HCT116 (cell line): ENCODE measurements at regions not wholly inside any gene's neighbourhood (a gene's known extent, or its start where the extent isn't known, plus 50 kb on each side); places are given as distances from the start of the nearest gene placed in this dataset.

Source experiments
- ELF1 ChIP-seq: IDR thresholded peaks from 2 replicates; pipeline ENCODE4 v1.6.1; 2012; ENCODE audit warnings: low read depth, borderline replicate concordance
- EZH2 ChIP-seq: fragments of 200-600 bp; sonication (generic); IDR thresholded peaks from 2 replicates; pipeline ENCODE4 v1.6.1; 2017; ENCODE audit warnings: antibody characterized with exemption, mixed run types
- FOSL1 ChIP-seq: IDR thresholded peaks from 2 replicates; pipeline ENCODE4 v1.6.1; 2012; ENCODE audit warnings: low read depth
- POLR2A ChIP-seq: IDR thresholded peaks from 2 replicates; pipeline ENCODE4 v1.7.0; 2011; ENCODE audit warnings: borderline replicate concordance; ENCODE audit not compliant: insufficient read depth, insufficient read length; ENCODE audit errors: extremely low read depth
- POLR2AphosphoS5 ChIP-seq: IDR thresholded peaks from 2 replicates; pipeline ENCODE4 v1.6.1; 2011; ENCODE audit warnings: mild to moderate bottlenecking, low read depth, low read length, moderate library complexity
- RAD21 ChIP-seq: IDR thresholded peaks from 2 replicates; pipeline ENCODE4 v1.6.1; 2012; ENCODE audit warnings: low read depth, mild to moderate bottlenecking
- SIN3A ChIP-seq: IDR thresholded peaks from 2 replicates; pipeline ENCODE4 v1.6.1; 2012; ENCODE audit warnings: low read depth
- SRF ChIP-seq: IDR thresholded peaks from 2 replicates; pipeline ENCODE4 v1.6.1; 2012; ENCODE audit warnings: low read depth
- YY1 ChIP-seq: IDR thresholded peaks from 2 replicates; pipeline ENCODE4 v1.6.1; 2011; ENCODE audit warnings: low read length, low read depth, moderate library complexity, mild to moderate bottlenecking; ENCODE audit not compliant: insufficient replicate concordance; ENCODE audit errors: extremely low read depth
- ZNF274 ChIP-seq: fragments of 200-500 bp; sonication (Bioruptor generic); IDR thresholded peaks from 2 replicates; pipeline ENCODE4 v1.6.1; 2014; ENCODE audit warnings: mild to moderate bottlenecking, low read depth, low read length, inconsistent platforms
- TF ChIP-seq, protein P1 (sequence below), 3 experiments: fragments of 200-600 bp in 1 of 3; sonication (generic) in 1 of 3; IDR thresholded peaks in 2 of 3; conservative IDR thresholded peaks in 1 of 3; 2 replicates each; pipeline ENCODE4 v1.5.1; 2012 to 2017; ENCODE audit warnings: low read depth in 2 of 3, low read length in 2 of 3, antibody characterized with exemption in 1 of 3, borderline replicate concordance in 1 of 3, control low read depth in 1 of 3, mild to moderate bottlenecking in 1 of 3, mixed read lengths in 1 of 3, mixed run types in 1 of 3, moderate library complexity in 1 of 3; ENCODE audit not compliant: insufficient read depth in 1 of 3
- TF ChIP-seq, protein P2 (sequence below): IDR thresholded peaks from 2 replicates; pipeline ENCODE4 v1.6.1; 2012
- TF ChIP-seq, protein P3 (sequence below): IDR thresholded peaks from 2 replicates; pipeline ENCODE4 v1.6.1; 2012; ENCODE audit warnings: low read depth

- TF ChIP-seq EZH2: no peak
- TF ChIP-seq, protein P1, sequence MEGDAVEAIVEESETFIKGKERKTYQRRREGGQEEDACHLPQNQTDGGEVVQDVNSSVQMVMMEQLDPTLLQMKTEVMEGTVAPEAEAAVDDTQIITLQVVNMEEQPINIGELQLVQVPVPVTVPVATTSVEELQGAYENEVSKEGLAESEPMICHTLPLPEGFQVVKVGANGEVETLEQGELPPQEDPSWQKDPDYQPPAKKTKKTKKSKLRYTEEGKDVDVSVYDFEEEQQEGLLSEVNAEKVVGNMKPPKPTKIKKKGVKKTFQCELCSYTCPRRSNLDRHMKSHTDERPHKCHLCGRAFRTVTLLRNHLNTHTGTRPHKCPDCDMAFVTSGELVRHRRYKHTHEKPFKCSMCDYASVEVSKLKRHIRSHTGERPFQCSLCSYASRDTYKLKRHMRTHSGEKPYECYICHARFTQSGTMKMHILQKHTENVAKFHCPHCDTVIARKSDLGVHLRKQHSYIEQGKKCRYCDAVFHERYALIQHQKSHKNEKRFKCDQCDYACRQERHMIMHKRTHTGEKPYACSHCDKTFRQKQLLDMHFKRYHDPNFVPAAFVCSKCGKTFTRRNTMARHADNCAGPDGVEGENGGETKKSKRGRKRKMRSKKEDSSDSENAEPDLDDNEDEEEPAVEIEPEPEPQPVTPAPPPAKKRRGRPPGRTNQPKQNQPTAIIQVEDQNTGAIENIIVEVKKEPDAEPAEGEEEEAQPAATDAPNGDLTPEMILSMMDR (IDR thresholded peaks at IDR 0.05 in 2 of 3, conservative IDR thresholded peaks at IDR 0.05 in 1 of 3; ENCODE audit: borderline replicate concordance in 1 of 3, insufficient read depth in 1 of 3, low read depth in 2 of 3, low read length in 2 of 3): no peak
- no peak for TF ChIP-seq POLR2AphosphoS5
- TF ChIP-seq, protein P2, sequence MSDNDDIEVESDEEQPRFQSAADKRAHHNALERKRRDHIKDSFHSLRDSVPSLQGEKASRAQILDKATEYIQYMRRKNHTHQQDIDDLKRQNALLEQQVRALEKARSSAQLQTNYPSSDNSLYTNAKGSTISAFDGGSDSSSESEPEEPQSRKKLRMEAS: no peak
- TF ChIP-seq POLR2A: no peak
- TF ChIP-seq ZNF274: no peak
- no peak for TF ChIP-seq YY1
- TF ChIP-seq SRF: no peak
- TF ChIP-seq ELF1: no peak
- no peak for TF ChIP-seq RAD21
- no peak for TF ChIP-seq FOSL1
- TF ChIP-seq SIN3A: no peak
- TF ChIP-seq, protein P3, sequence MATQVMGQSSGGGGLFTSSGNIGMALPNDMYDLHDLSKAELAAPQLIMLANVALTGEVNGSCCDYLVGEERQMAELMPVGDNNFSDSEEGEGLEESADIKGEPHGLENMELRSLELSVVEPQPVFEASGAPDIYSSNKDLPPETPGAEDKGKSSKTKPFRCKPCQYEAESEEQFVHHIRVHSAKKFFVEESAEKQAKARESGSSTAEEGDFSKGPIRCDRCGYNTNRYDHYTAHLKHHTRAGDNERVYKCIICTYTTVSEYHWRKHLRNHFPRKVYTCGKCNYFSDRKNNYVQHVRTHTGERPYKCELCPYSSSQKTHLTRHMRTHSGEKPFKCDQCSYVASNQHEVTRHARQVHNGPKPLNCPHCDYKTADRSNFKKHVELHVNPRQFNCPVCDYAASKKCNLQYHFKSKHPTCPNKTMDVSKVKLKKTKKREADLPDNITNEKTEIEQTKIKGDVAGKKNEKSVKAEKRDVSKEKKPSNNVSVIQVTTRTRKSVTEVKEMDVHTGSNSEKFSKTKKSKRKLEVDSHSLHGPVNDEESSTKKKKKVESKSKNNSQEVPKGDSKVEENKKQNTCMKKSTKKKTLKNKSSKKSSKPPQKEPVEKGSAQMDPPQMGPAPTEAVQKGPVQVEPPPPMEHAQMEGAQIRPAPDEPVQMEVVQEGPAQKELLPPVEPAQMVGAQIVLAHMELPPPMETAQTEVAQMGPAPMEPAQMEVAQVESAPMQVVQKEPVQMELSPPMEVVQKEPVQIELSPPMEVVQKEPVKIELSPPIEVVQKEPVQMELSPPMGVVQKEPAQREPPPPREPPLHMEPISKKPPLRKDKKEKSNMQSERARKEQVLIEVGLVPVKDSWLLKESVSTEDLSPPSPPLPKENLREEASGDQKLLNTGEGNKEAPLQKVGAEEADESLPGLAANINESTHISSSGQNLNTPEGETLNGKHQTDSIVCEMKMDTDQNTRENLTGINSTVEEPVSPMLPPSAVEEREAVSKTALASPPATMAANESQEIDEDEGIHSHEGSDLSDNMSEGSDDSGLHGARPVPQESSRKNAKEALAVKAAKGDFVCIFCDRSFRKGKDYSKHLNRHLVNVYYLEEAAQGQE: no peak
Measured at GRCh38 chr16:63745456-63745855, 1376.4 kb downstream of the CDH11 start.
